Naive thymus-derived CD8-positive, alpha-beta T cell (primary cell): ENCODE measurements at regions not wholly inside any gene's neighbourhood (a gene's known extent, or its start where the extent isn't known, plus 50 kb on each side); places are given as distances from the start of the nearest gene placed in this dataset.

ENCODE experiments used
- ATAC-seq, 2 donors: fragments of 150-1000 bp; cut with Tn5 transposase in 1 of 2; sonication (Bioruptor Pico), chemical (Tn5 transposase) in 1 of 2; 1 replicate in 1 of 2; 2 replicates in 1 of 2; pipeline ENCODE4 v1.10.0; 2021; ENCODE audit warnings: mild to moderate bottlenecking in 2 of 2, moderate library complexity in 2 of 2
- POLR2A ChIA-PET: fragments of 350-600 bp; sonication (Branson Sonifier 250); formaldehyde crosslinking; loops from one replicate; lab custom pipeline; 2021; ENCODE audit warnings: antibody characterized with exemption; lab: Charles Lee
- DNase-seq, 10 donors: peaks; one replicate each; pipeline versions ENCODE4 v3.0.0 to v3.0.0-alpha.2; 2020 to 2022
- H3K27ac Mint-ChIP-seq, 10 donors: one replicate each; pipeline ENCODE4 v1.8.0; 2020 to 2022; ENCODE audit warnings: mild to moderate bottlenecking in 10 of 10, mixed read lengths in 10 of 10, moderate library complexity in 4 of 10, inconsistent platforms in 1 of 10
- H3K27me3 Mint-ChIP-seq, 5 donors: one replicate each; pipeline ENCODE4 v1.8.0; 2021 to 2022; ENCODE audit warnings: mixed read lengths in 5 of 5
- H3K36me3 Mint-ChIP-seq, 3 donors: one replicate each; pipeline ENCODE4 v1.8.0; 2020 to 2022; ENCODE audit warnings: mixed read lengths in 3 of 3, mild to moderate bottlenecking in 2 of 3, inconsistent platforms in 1 of 3
- H3K4me1 Mint-ChIP-seq, 4 donors: one replicate each; pipeline ENCODE4 v1.8.0; 2021 to 2022; ENCODE audit warnings: mixed read lengths in 4 of 4
- H3K4me3 Mint-ChIP-seq, 10 donors: one replicate each; pipeline ENCODE4 v1.8.0; 2020 to 2022; ENCODE audit warnings: mild to moderate bottlenecking in 10 of 10, mixed read lengths in 10 of 10, moderate library complexity in 6 of 10, inconsistent platforms in 1 of 10
- H3K9me3 Mint-ChIP-seq, 9 donors: one replicate each; pipeline ENCODE4 v1.8.0; 2020 to 2022; ENCODE audit warnings: mixed read lengths in 9 of 9, mild to moderate bottlenecking in 3 of 9, inconsistent platforms in 1 of 9, moderate library complexity in 1 of 9

GRCh38 chr11:115036406-115037180 is 358.3 kb downstream of the NXPE2 start:
- Mint-ChIP-seq H3K36me3 (no peaks in the 10 kb centered on the region), H3K4me1 (no peaks in the 10 kb centered on the region), H3K27ac (no peak overlapping the region), H3K27me3 (peaks cover 0 to 3% (median 2%) of the 10 kb centered on the region in 5 donors), H3K4me3 (no peak overlapping the region), H3K9me3 (peaks cover 0 to 8% (median 0%) of the 10 kb centered on the region in 9 donors)
- ATAC-seq (no peak), DNase-seq (no peak)
- POLR2A ChIA-PET, result no interaction called here

GRCh38 chr11:115042002-115042401 is 363.7 kb downstream of the NXPE2 start:
- ATAC-seq, result no peak
- DNase-seq, result no peak
- Mint-ChIP-seq H3K4me3 (no peak overlapping the region), H3K36me3 (no peaks in the 10 kb centered on the region), H3K27me3 (peaks cover 0 to 7% (median 4%) of the 10 kb centered on the region in 5 donors), H3K9me3 (peaks cover 0 to 5% (median 0%) of the 10 kb centered on the region in 9 donors), H3K27ac (no peak overlapping the region), H3K4me1 (no peaks in the 10 kb centered on the region)
- POLR2A ChIA-PET, result no interaction called here

DNA sequence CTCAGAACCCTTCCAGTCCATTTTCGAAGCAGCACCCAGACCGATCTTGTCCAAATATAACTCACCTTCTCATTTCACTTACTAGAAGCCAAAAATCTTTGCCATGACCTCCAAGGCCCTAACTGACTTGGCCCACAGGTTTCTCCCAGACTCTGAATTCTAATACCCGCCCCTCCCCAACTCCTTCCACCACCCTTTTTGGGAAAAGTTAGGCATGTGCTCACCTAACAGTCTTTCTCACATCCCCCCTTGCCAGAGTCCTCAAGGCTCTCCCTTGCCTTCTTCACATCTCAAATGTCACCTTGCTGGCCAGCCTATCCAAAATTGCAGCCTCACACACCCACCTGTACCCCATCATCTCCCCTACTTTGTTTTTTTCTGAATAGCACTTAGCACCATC is 369.3 kb downstream of the NXPE2 start:
- H3K4me3 Mint-ChIP-seq, result peak overlapping the region in 1 of 10 donors; percentile 0
- no peak overlapping the region for H3K27ac Mint-ChIP-seq
- no peaks in the 10 kb centered on the region for H3K36me3 Mint-ChIP-seq
- ATAC-seq (no peak), DNase-seq (no peak)
- POLR2A ChIA-PET, result no interaction called here
- peaks cover 0 to 5% (median 0%) of the 10 kb centered on the region in 9 donors for H3K9me3 Mint-ChIP-seq
- H3K4me1 Mint-ChIP-seq, result no peaks in the 10 kb centered on the region
- H3K27me3 Mint-ChIP-seq, result peaks cover 2 to 23% (median 5%) of the 10 kb centered on the region in 5 donors

DNA sequence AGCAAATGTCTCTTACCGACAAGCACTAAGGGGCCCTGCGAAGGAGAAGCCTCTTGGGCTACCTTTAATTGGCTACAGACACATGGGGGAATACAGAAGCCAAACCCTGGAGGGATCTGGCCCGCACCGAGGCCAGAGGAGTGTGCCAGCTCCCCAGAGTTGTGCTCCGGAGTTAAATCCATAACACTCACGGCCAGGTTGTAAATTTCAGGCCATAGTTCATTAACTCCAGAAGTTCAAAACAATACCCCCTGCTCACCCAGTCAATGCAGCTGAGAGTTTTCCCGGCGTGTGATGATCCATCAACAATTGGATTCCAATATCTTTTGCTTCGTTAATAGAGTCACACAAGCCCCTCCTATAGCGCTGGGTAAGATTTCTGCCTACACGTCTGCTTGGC is 371.5 kb downstream of the NXPE2 start:
- no peak overlapping the region for H3K27ac Mint-ChIP-seq
- H3K9me3 Mint-ChIP-seq, result peaks cover 0 to 11% (median 0%) of the 10 kb centered on the region in 9 donors
- POLR2A ChIA-PET, result no interaction called here
- no peaks in the 10 kb centered on the region for H3K4me1 Mint-ChIP-seq
- peaks cover 0 to 20% (median 5%) of the 10 kb centered on the region in 5 donors for H3K27me3 Mint-ChIP-seq
- no peaks in the 10 kb centered on the region for H3K36me3 Mint-ChIP-seq
- H3K4me3 Mint-ChIP-seq, result no peak overlapping the region
- DNase-seq, result no peak
- ATAC-seq, result no peak

- ATAC-seq (no peak), DNase-seq (no peak)
- peaks cover 0 to under 1% (median 0%) of the 10 kb centered on the region in 3 donors for H3K36me3 Mint-ChIP-seq
- POLR2A ChIA-PET, result no interaction called here
- no peaks in the 10 kb centered on the region for H3K4me1 Mint-ChIP-seq
- peaks cover 0 to 17% (median 5%) of the 10 kb centered on the region in 5 donors for H3K27me3 Mint-ChIP-seq
- no peak overlapping the region for H3K27ac Mint-ChIP-seq
- no peak overlapping the region for H3K4me3 Mint-ChIP-seq
- H3K9me3 Mint-ChIP-seq, result peaks cover 0 to 11% (median under 1%) of the 10 kb centered on the region in 9 donors
Measured at GRCh38 chr11:115050756-115051155, 372.4 kb downstream of the NXPE2 start.

- no peak overlapping the region for H3K27ac Mint-ChIP-seq
- POLR2A ChIA-PET, result no interaction called here
- no peak overlapping the region for H3K4me3 Mint-ChIP-seq
- DNase-seq, result no peak
- ATAC-seq, result no peak
- H3K9me3 Mint-ChIP-seq, result peaks cover 3 to 21% (median 11%) of the 10 kb centered on the region in 9 donors
- no peaks in the 10 kb centered on the region for H3K4me1 Mint-ChIP-seq
- peaks cover 0 to 5% (median 0%) of the 10 kb centered on the region in 3 donors for H3K36me3 Mint-ChIP-seq
- peaks cover 0 to 17% (median 5%) of the 10 kb centered on the region in 5 donors for H3K27me3 Mint-ChIP-seq
Measured at GRCh38 chr11:115051938-115052590, 373.7 kb downstream of the NXPE2 start.

GRCh38 chr11:115052601-115053000 is 374.3 kb downstream of the NXPE2 start:
- no peaks in the 10 kb centered on the region for H3K4me1 Mint-ChIP-seq
- ATAC-seq, result no peak
- no peak for DNase-seq
- peaks cover 3 to 27% (median 12%) of the 10 kb centered on the region in 9 donors for H3K9me3 Mint-ChIP-seq
- H3K27ac Mint-ChIP-seq, result no peak overlapping the region
- POLR2A ChIA-PET, result no interaction called here
- H3K36me3 Mint-ChIP-seq, result peaks cover 0 to 11% (median 0%) of the 10 kb centered on the region in 3 donors
- H3K4me3 Mint-ChIP-seq, result no peak overlapping the region
- peaks cover 0 to 12% (median 5%) of the 10 kb centered on the region in 5 donors for H3K27me3 Mint-ChIP-seq

GRCh38 chr11:115054570-115055538 is 376.5 kb downstream of the NXPE2 start:
- peaks cover 0 to 5% (median 0%) of the 10 kb centered on the region in 5 donors for H3K27me3 Mint-ChIP-seq
- H3K4me3 Mint-ChIP-seq, result no peak overlapping the region
- POLR2A ChIA-PET, result no interaction called here
- H3K9me3 Mint-ChIP-seq, result peaks cover 3 to 22% (median 12%) of the 10 kb centered on the region in 9 donors
- ATAC-seq (no peak), DNase-seq (no peak)
- H3K27ac Mint-ChIP-seq, result no peak overlapping the region
- H3K4me1 Mint-ChIP-seq, result no peaks in the 10 kb centered on the region
- peaks cover 0 to 11% (median 0%) of the 10 kb centered on the region in 3 donors for H3K36me3 Mint-ChIP-seq

- no peaks in the 10 kb centered on the region for H3K27me3 Mint-ChIP-seq
- peaks cover 0 to 11% (median 0%) of the 10 kb centered on the region in 3 donors for H3K36me3 Mint-ChIP-seq
- POLR2A ChIA-PET, result no interaction called here
- ATAC-seq (no peak), DNase-seq (no peak)
- H3K27ac Mint-ChIP-seq, result no peak overlapping the region
- peaks cover 3 to 22% (median 12%) of the 10 kb centered on the region in 9 donors for H3K9me3 Mint-ChIP-seq
- no peaks in the 10 kb centered on the region for H3K4me1 Mint-ChIP-seq
- H3K4me3 Mint-ChIP-seq, result no peak overlapping the region
Measured at GRCh38 chr11:115056514-115056913, 378.2 kb downstream of the NXPE2 start.

- H3K27ac Mint-ChIP-seq, result peak overlapping the region in 1 of 10 donors; percentile 38
- no peak for DNase-seq
- peaks cover 0 to 3% (median 0%) of the 10 kb centered on the region in 5 donors for H3K27me3 Mint-ChIP-seq
- POLR2A ChIA-PET, result no interaction called here
- peaks cover 0 to 9% (median 0%) of the 10 kb centered on the region in 3 donors for H3K36me3 Mint-ChIP-seq
- H3K9me3 Mint-ChIP-seq, result peaks cover 0 to 20% (median 11%) of the 10 kb centered on the region in 9 donors
- H3K4me1 Mint-ChIP-seq, result no peaks in the 10 kb centered on the region
- ATAC-seq, result no peak
- no peak overlapping the region for H3K4me3 Mint-ChIP-seq
Measured at GRCh38 chr11:115060840-115061239, 382.5 kb downstream of the NXPE2 start.

GRCh38 chr11:115065314-115065713 is 387.0 kb downstream of the NXPE2 start:
- H3K27me3 Mint-ChIP-seq, result peaks cover 0 to 3% (median 0%) of the 10 kb centered on the region in 5 donors
- no peak overlapping the region for H3K4me3 Mint-ChIP-seq
- H3K36me3 Mint-ChIP-seq, result no peaks in the 10 kb centered on the region
- POLR2A ChIA-PET, result no interaction called here
- peaks cover 0 to 2% (median 0%) of the 10 kb centered on the region in 4 donors for H3K4me1 Mint-ChIP-seq
- no peak overlapping the region for H3K27ac Mint-ChIP-seq
- ATAC-seq, result no peak
- no peak for DNase-seq
- peaks cover 0 to 3% (median 0%) of the 10 kb centered on the region in 9 donors for H3K9me3 Mint-ChIP-seq
